ENCODE measurements at regions not wholly inside any gene's neighbourhood (a gene's known extent, or its start where the extent isn't known, plus 50 kb on each side); places are given as distances from the start of the nearest gene placed in this dataset.

DNA sequence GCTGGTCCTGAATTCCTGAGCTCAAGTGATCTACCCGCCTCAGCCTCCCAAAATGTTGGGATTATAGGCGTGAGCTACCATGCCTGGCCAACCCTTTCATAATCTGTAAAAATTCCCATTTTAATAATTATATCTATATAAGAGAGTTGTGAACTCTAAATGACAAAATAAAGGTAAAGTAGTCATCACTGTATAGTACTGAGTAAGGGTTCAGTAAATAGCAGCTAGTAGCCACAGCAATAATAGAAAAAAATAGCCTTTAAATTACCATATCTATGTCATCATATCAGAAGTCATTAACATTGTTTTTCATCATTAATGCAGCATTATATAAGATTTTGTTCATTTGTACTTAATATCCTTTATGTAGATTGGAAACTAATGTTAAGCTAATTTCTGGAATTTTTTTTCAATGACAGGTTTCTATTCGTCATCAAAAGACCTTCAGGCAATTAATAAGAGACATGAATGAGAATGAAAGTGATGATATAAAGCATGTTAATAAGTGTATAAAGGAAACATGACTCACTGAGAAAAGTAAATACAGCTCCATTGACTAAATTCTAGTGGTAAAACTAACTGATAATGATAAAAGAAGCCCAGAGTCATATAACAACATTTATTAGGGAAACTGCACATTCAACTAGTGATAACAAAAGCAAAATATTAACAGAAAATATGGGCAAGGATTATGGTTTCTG lies 85.9 kb upstream of the UGT8 start:
- Histone ChIP-seq H3K79me2 (ENCODE audit: control insufficient read depth, insufficient read depth, low read length) (no peaks in the 10 kb centered on the region), H3K4me3 (replicated peaks in 1 of 4; ENCODE audit: control extremely low read depth in 1 of 4, insufficient read depth in 1 of 4, low read depth in 3 of 4, low read length in 4 of 4) (no peak overlapping the region), H3K4me2 (ENCODE audit: extremely low read depth, insufficient read depth, low read length) (no peak overlapping the region), H3K27ac (ENCODE audit: insufficient read depth, low read length) (no peak overlapping the region), H2AFZ (ENCODE audit: low read length) (no peak overlapping the region), H3K9ac (ENCODE audit: insufficient read depth, low read length) (no peak overlapping the region), H4K20me1 (ENCODE audit: control insufficient read depth, extremely low read depth, insufficient read depth, low read length) (no peaks in the 10 kb centered on the region), H3K36me3 (ENCODE audit: control insufficient read depth, insufficient read depth, low read length) (no peaks in the 10 kb centered on the region), H3K27me3 (ENCODE audit: control insufficient read depth, insufficient read depth, low read length) (no peaks in the 10 kb centered on the region), H3K4me1 (ENCODE audit: control insufficient read depth, extremely low read depth, insufficient read depth, low read length) (no peaks in the 10 kb centered on the region), H3K9me3 (ENCODE audit: control insufficient read depth, insufficient read depth, low read depth, low read length) (no peaks in the 10 kb centered on the region)
- TF ChIP-seq EZH2 (IDR thresholded peaks at IDR 0.05; ENCODE audit: low read length, missing control alignments) = no peak
- TF ChIP-seq, protein P1, sequence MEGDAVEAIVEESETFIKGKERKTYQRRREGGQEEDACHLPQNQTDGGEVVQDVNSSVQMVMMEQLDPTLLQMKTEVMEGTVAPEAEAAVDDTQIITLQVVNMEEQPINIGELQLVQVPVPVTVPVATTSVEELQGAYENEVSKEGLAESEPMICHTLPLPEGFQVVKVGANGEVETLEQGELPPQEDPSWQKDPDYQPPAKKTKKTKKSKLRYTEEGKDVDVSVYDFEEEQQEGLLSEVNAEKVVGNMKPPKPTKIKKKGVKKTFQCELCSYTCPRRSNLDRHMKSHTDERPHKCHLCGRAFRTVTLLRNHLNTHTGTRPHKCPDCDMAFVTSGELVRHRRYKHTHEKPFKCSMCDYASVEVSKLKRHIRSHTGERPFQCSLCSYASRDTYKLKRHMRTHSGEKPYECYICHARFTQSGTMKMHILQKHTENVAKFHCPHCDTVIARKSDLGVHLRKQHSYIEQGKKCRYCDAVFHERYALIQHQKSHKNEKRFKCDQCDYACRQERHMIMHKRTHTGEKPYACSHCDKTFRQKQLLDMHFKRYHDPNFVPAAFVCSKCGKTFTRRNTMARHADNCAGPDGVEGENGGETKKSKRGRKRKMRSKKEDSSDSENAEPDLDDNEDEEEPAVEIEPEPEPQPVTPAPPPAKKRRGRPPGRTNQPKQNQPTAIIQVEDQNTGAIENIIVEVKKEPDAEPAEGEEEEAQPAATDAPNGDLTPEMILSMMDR (conservative IDR thresholded peaks at IDR 0.05 in 1 of 2, IDR thresholded peaks at IDR 0.05 in 1 of 2; ENCODE audit: low read depth in 1 of 2, low read length in 2 of 2) = no peak
- DNase-seq (ENCODE audit: low read depth in 2 of 2) = no peak

DNA sequence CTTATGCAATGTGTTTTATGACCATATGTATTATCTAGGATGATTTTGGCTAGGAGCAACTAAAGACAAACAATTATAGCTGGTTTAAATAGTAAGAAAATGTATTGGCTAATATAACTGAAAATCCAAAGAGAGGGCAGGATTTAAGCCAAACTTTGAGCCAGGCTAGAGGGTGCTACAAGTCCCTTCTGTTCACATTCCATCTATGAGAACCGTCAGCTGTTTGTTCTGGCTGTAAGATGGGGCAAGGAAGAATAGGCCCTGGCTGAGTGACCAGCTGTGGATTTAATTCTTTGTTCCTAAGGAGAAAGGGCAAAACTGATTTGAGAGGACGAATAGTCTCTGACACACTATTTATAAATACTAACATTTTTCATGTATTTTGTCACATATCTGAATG lies 79.2 kb upstream of the UGT8 start:
- H4K20me1 ChIP-seq (ENCODE audit: control insufficient read depth, extremely low read depth, insufficient read depth, low read length) = no peaks in the 10 kb centered on the region
- H3K79me2 ChIP-seq (ENCODE audit: control insufficient read depth, insufficient read depth, low read length) = no peaks in the 10 kb centered on the region
- TF ChIP-seq, protein P1 (conservative IDR thresholded peaks at IDR 0.05 in 1 of 2, IDR thresholded peaks at IDR 0.05 in 1 of 2; ENCODE audit: low read depth in 1 of 2, low read length in 2 of 2) = no peak
- no peak for TF ChIP-seq EZH2 (IDR thresholded peaks at IDR 0.05; ENCODE audit: low read length, missing control alignments)
- no peak overlapping the region for H3K9ac ChIP-seq (ENCODE audit: insufficient read depth, low read length)
- H3K4me3 ChIP-seq (replicated peaks in 1 of 4; ENCODE audit: control extremely low read depth in 1 of 4, insufficient read depth in 1 of 4, low read depth in 3 of 4, low read length in 4 of 4) = no peak overlapping the region
- no peak overlapping the region for H3K4me2 ChIP-seq (ENCODE audit: extremely low read depth, insufficient read depth, low read length)
- no peaks in the 10 kb centered on the region for H3K4me1 ChIP-seq (ENCODE audit: control insufficient read depth, extremely low read depth, insufficient read depth, low read length)
- H3K27ac ChIP-seq (ENCODE audit: insufficient read depth, low read length) = no peak overlapping the region
- H2AFZ ChIP-seq (ENCODE audit: low read length) = no peak overlapping the region
- no peaks in the 10 kb centered on the region for H3K9me3 ChIP-seq (ENCODE audit: control insufficient read depth, insufficient read depth, low read depth, low read length)
- H3K36me3 ChIP-seq (ENCODE audit: control insufficient read depth, insufficient read depth, low read length) = no peaks in the 10 kb centered on the region
- no peaks in the 10 kb centered on the region for H3K27me3 ChIP-seq (ENCODE audit: control insufficient read depth, insufficient read depth, low read length)
- DNase-seq (ENCODE audit: low read depth in 2 of 2) = no peak

DNA sequence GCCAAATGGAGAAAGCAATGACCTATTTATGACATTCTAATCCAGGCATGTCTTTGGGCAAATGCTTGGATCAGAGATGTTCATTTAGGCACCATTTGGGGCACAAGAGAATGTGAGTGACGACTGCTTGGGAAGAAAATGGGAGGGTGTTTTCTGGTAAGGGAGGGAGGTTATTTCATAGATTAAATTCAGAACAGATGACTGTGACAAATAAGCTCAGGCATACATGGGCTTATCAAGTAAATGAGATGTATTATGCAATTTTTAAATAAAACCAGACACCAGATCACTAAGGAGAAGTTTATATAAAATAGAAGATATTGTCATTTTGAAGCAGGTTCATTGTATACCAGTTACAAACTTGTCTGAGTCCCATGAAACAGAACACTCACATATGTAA lies 71.4 kb upstream of the UGT8 start:
- Histone ChIP-seq H3K79me2 (ENCODE audit: control insufficient read depth, insufficient read depth, low read length) (no peaks in the 10 kb centered on the region), H2AFZ (ENCODE audit: low read length) (no peak overlapping the region), H3K9ac (ENCODE audit: insufficient read depth, low read length) (no peak overlapping the region), H3K36me3 (ENCODE audit: control insufficient read depth, insufficient read depth, low read length) (no peaks in the 10 kb centered on the region), H3K4me3 (replicated peaks in 1 of 4; ENCODE audit: control extremely low read depth in 1 of 4, insufficient read depth in 1 of 4, low read depth in 3 of 4, low read length in 4 of 4) (no peak overlapping the region), H3K27ac (ENCODE audit: insufficient read depth, low read length) (no peak overlapping the region), H3K4me2 (ENCODE audit: extremely low read depth, insufficient read depth, low read length) (no peak overlapping the region), H4K20me1 (ENCODE audit: control insufficient read depth, extremely low read depth, insufficient read depth, low read length) (no peaks in the 10 kb centered on the region), H3K9me3 (ENCODE audit: control insufficient read depth, insufficient read depth, low read depth, low read length) (no peaks in the 10 kb centered on the region), H3K27me3 (ENCODE audit: control insufficient read depth, insufficient read depth, low read length) (no peaks in the 10 kb centered on the region), H3K4me1 (ENCODE audit: control insufficient read depth, extremely low read depth, insufficient read depth, low read length) (no peaks in the 10 kb centered on the region)
- TF ChIP-seq, protein P1 (conservative IDR thresholded peaks at IDR 0.05 in 1 of 2, IDR thresholded peaks at IDR 0.05 in 1 of 2; ENCODE audit: low read depth in 1 of 2, low read length in 2 of 2) = no peak
- no peak for TF ChIP-seq EZH2 (IDR thresholded peaks at IDR 0.05; ENCODE audit: low read length, missing control alignments)
- no peak for DNase-seq (ENCODE audit: low read depth in 2 of 2)

All from fibroblast of lung (primary cell).